H9 (cell line): ENCODE measurements at regions not wholly inside any gene's neighbourhood (a gene's known extent, or its start where the extent isn't known, plus 50 kb on each side); places are given as distances from the start of the nearest gene placed in this dataset.

Source experiments
- DNase-seq: peaks from one replicate; pipeline ENCODE4 v3.0.0-alpha.2; 2017
- H2AFZ ChIP-seq: one replicate; pipeline ENCODE4 v1.6.1; 2013; ENCODE audit warnings: mild to moderate bottlenecking, low read length, control low read depth, moderate library complexity
- H2AK5ac ChIP-seq: 2 replicates; pipeline ENCODE4 v1.6.1; 2013; ENCODE audit warnings: low read length, control low read depth, mixed read lengths; ENCODE audit not compliant: insufficient read length
- H2BK120ac ChIP-seq: one replicate; pipeline ENCODE4 v1.6.1; 2013; ENCODE audit warnings: low read depth, mild to moderate bottlenecking, low read length, control low read depth, inconsistent platforms; ENCODE audit not compliant: poor library complexity, severe bottlenecking
- H2BK12ac ChIP-seq: 2 replicates; pipeline ENCODE4 v1.6.1; 2013; ENCODE audit warnings: low read length, control low read depth, mixed read lengths, low read depth; ENCODE audit not compliant: insufficient read length
- H2BK15ac ChIP-seq: 2 replicates; pipeline ENCODE4 v1.6.1; 2013; ENCODE audit warnings: low read depth, low read length, control low read depth
- H2BK20ac ChIP-seq: one replicate; pipeline ENCODE4 v1.6.1; 2013; ENCODE audit warnings: low read depth, mild to moderate bottlenecking, low read length, control low read depth, inconsistent platforms; ENCODE audit not compliant: poor library complexity, severe bottlenecking
- H2BK5ac ChIP-seq: 2 replicates; pipeline ENCODE4 v1.6.1; 2013; ENCODE audit warnings: low read length, control low read depth, mixed read lengths; ENCODE audit not compliant: insufficient read length
- H3K14ac ChIP-seq: 2 replicates; pipeline ENCODE4 v1.6.1; 2013; ENCODE audit warnings: low read length, control low read depth; ENCODE audit not compliant: insufficient read depth
- H3K18ac ChIP-seq: 2 replicates; pipeline ENCODE4 v1.6.1; 2013; ENCODE audit warnings: low read depth, mild to moderate bottlenecking, mixed read lengths, low read length, control low read depth; ENCODE audit not compliant: insufficient read length
- H3K23ac ChIP-seq: 2 replicates; pipeline ENCODE4 v1.6.1; 2013; ENCODE audit warnings: low read length, control low read depth, mixed read lengths, low read depth; ENCODE audit not compliant: insufficient read length
- H3K23me2 ChIP-seq: 2 replicates; pipeline ENCODE4 v1.6.1; 2013; ENCODE audit warnings: low read depth, mild to moderate bottlenecking, mixed read lengths, low read length, control low read depth; ENCODE audit not compliant: insufficient read length, poor library complexity, severe bottlenecking
- H3K27ac ChIP-seq: 2 replicates; pipeline ENCODE4 v1.5.1; 2013; ENCODE audit warnings: low read length, control low read depth, mixed read lengths, low read depth; ENCODE audit not compliant: insufficient read length
- H3K27me3 ChIP-seq: 2 replicates; pipeline ENCODE4 v1.6.1; 2013; ENCODE audit warnings: low read length, control low read depth, inconsistent platforms; ENCODE audit not compliant: insufficient read depth
- H3K4ac ChIP-seq: 2 replicates; pipeline ENCODE4 v1.6.1; 2013; ENCODE audit warnings: low read depth, mild to moderate bottlenecking, control low read depth, inconsistent platforms, low read length, moderate library complexity
- H3K4me1 ChIP-seq: 2 replicates; pipeline ENCODE4 v1.6.1; 2013; ENCODE audit warnings: low read length, control low read depth, inconsistent platforms; ENCODE audit not compliant: insufficient read depth
- H3K4me2 ChIP-seq: 2 replicates; pipeline ENCODE4 v1.6.1; 2013; ENCODE audit warnings: low read length, control low read depth, mixed read lengths; ENCODE audit not compliant: insufficient read length, insufficient read depth
- H3K56ac ChIP-seq: 2 replicates; pipeline ENCODE4 v1.6.1; 2013; ENCODE audit warnings: low read depth, mild to moderate bottlenecking, mixed read lengths, low read length, control low read depth; ENCODE audit not compliant: insufficient read length
- H3K79me1 ChIP-seq: 2 replicates; pipeline ENCODE4 v1.6.1; 2013; ENCODE audit warnings: low read depth, mild to moderate bottlenecking, moderate library complexity, low read length, control low read depth, inconsistent platforms; ENCODE audit not compliant: insufficient read depth, poor library complexity, severe bottlenecking
- H3K79me2 ChIP-seq: 2 replicates; pipeline ENCODE4 v1.6.1; 2013; ENCODE audit warnings: low read length, control low read depth, inconsistent platforms; ENCODE audit not compliant: insufficient read depth
- H3K9ac ChIP-seq: 2 replicates; pipeline ENCODE4 v1.6.1; 2013; ENCODE audit warnings: low read length, control low read depth, mixed read lengths; ENCODE audit not compliant: insufficient read length; ENCODE audit errors: extremely low read depth
- H3K9me3 ChIP-seq: one replicate; pipeline ENCODE4 v1.6.1; 2013; ENCODE audit warnings: low read depth, low read length, inconsistent platforms; ENCODE audit not compliant: control insufficient read depth
- H3T11ph ChIP-seq: one replicate; pipeline ENCODE4 v1.6.1; 2013; ENCODE audit warnings: mild to moderate bottlenecking, low read length, control low read depth, inconsistent platforms
- H4K20me1 ChIP-seq: one replicate; pipeline ENCODE4 v1.6.1; 2013; ENCODE audit not compliant: control insufficient read depth, insufficient read length, insufficient read depth
- H4K5ac ChIP-seq: 2 replicates; pipeline ENCODE4 v1.6.1; 2013; ENCODE audit warnings: low read depth, mild to moderate bottlenecking, mixed read lengths, low read length, control low read depth; ENCODE audit not compliant: insufficient read length
- H4K8ac ChIP-seq: replicated peaks from 2 replicates; pipeline ENCODE4 v1.6.1; 2013; ENCODE audit warnings: low read length, control low read depth, mixed read lengths, low read depth; ENCODE audit not compliant: insufficient read length
- H4K91ac ChIP-seq: 2 replicates; pipeline ENCODE4 v1.6.1; 2013; ENCODE audit warnings: low read depth, mild to moderate bottlenecking, moderate library complexity, mixed read lengths, low read length, control low read depth; ENCODE audit not compliant: insufficient read length
- H3K27ac Mint-ChIP-seq, 3 experiments: 2 replicates in 2 of 3; 3 replicates in 1 of 3; pipeline ENCODE4 v1.8.0; 2020 to 2021; ENCODE audit warnings: mixed read lengths in 3 of 3, mild to moderate bottlenecking in 1 of 3, moderate library complexity in 1 of 3
- H3K27me3 Mint-ChIP-seq: 2 replicates; pipeline ENCODE4 v1.8.0; 2021; ENCODE audit warnings: low read depth, mild to moderate bottlenecking, moderate library complexity, mixed read lengths
- H3K36me3 Mint-ChIP-seq, 3 experiments: 2 replicates in 2 of 3; 3 replicates in 1 of 3; pipeline ENCODE4 v1.8.0; 2020 to 2021; ENCODE audit warnings: low read depth in 3 of 3, mixed read lengths in 3 of 3; ENCODE audit not compliant: insufficient read depth in 1 of 3
- H3K4me1 Mint-ChIP-seq, 2 experiments: 2 replicates each; pipeline ENCODE4 v1.8.0; 2020; ENCODE audit warnings: mixed read lengths in 2 of 2
- H3K4me3 Mint-ChIP-seq, 2 experiments: 2 replicates in 1 of 2; 3 replicates in 1 of 2; pipeline ENCODE4 v1.8.0; 2020 to 2021; ENCODE audit warnings: mild to moderate bottlenecking in 2 of 2, mixed read lengths in 2 of 2, moderate library complexity in 1 of 2
- H3K9me3 Mint-ChIP-seq, 2 experiments: 2 replicates in 1 of 2; 3 replicates in 1 of 2; pipeline ENCODE4 v1.8.0; 2020; ENCODE audit warnings: mild to moderate bottlenecking in 2 of 2, mixed read lengths in 2 of 2, moderate library complexity in 1 of 2
- CTCF ChIP-seq: fragments of 200-600 bp; sonication (generic); conservative IDR thresholded peaks from 3 replicates; pipeline ENCODE4 v1.8.0; 2021; ENCODE audit warnings: antibody characterized with exemption, mild to moderate bottlenecking
- WGBS: extraction: QIAGEN DNeasy Blood & Tissue Kit; methylation state at CpG from one replicate; pipeline ENCODE4 v1.1.7; 2013; ENCODE audit warnings: missing lambda C conversion rate, low lambda C conversion rate, mixed read lengths; ENCODE audit not compliant: insufficient read length; ENCODE audit errors: extremely low coverage; 5-methylcytosine and 5-hydroxymethylcytosine counted together

DNA sequence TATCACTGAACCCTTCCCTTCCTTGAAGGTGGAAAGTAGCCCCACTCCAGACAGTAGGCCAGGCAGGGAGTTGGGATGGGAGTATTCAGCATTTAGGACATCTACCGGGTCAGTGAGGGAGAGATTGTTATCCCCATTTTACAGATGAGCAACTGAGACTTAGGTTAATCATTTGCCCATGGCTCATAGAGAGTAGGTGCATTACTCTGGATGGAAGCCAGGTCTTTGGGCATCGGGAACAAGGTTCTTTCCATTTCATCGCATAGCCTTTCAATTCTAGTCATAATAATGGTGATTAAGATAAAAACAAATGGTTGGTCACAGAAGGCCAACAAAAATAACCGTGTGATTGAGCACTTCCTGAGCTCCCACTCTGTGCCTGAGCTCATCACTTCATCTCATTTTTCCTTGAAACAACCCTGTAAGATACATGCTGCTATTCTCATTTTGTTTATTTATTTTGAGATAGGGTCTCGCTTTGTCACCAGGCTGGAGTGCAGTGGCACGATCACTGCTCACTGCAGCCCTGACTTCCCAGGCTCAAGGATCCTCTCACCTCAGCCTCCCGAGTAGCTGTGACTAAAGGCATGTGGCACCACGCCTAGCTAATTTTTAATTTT, 64.8 kb downstream of the NAV1 start:
- H3K4me2 ChIP-seq = no peak overlapping the region
- H3K23me2 ChIP-seq = no peaks in the 10 kb centered on the region
- peaks cover 12% of the 10 kb centered on the region; the same call in 1 of the 2 replicates for H3K27me3 Mint-ChIP-seq
- no peak overlapping the region for H3K4me3 Mint-ChIP-seq
- no peak overlapping the region for H3K9ac ChIP-seq
- no peak overlapping the region for H3K18ac ChIP-seq
- no peak overlapping the region for H2BK120ac ChIP-seq
- H4K20me1 ChIP-seq = no peaks in the 10 kb centered on the region
- no peaks in the 10 kb centered on the region for H3K36me3 Mint-ChIP-seq
- H3K23ac ChIP-seq = no peak overlapping the region
- no peak overlapping the region for H2BK15ac ChIP-seq
- TF ChIP-seq CTCF = no peak
- H2BK12ac ChIP-seq = no peak overlapping the region
- no peak for DNase-seq
- H2BK5ac ChIP-seq = no peak overlapping the region
- no peak overlapping the region for H3K14ac ChIP-seq
- no peak overlapping the region for H4K8ac ChIP-seq
- H3K79me1 ChIP-seq = no peaks in the 10 kb centered on the region
- no peak overlapping the region for H3K27ac ChIP-seq
- no peak overlapping the region for H3K56ac ChIP-seq
- no peaks in the 10 kb centered on the region for H3K79me2 ChIP-seq
- H2AFZ ChIP-seq = no peak overlapping the region
- no peaks in the 10 kb centered on the region for H3K4me1 ChIP-seq
- no peaks in the 10 kb centered on the region for H3K27me3 ChIP-seq
- H3K9me3 Mint-ChIP-seq = no peaks in the 10 kb centered on the region
- H2AK5ac ChIP-seq = no peak overlapping the region
- H2BK20ac ChIP-seq = no peak overlapping the region
- no peaks in the 10 kb centered on the region for H3K9me3 ChIP-seq
- no peak overlapping the region for H3T11ph ChIP-seq
- WGBS = no CpG with 5 or more reads among the region's 8 CpGs
- peaks cover 2% of the 10 kb centered on the region in 2 experiments; a peak in 2 of 4 replicates for H3K4me1 Mint-ChIP-seq
- no peak overlapping the region for H3K27ac Mint-ChIP-seq
- H3K4ac ChIP-seq = no peak overlapping the region
- H4K91ac ChIP-seq = no peak overlapping the region
- H4K5ac ChIP-seq = no peak overlapping the region
